ENCODE measurements at regions not wholly inside any gene's neighbourhood (a gene's known extent, or its start where the extent isn't known, plus 50 kb on each side); places are given as distances from the start of the nearest gene placed in this dataset.

DNA sequence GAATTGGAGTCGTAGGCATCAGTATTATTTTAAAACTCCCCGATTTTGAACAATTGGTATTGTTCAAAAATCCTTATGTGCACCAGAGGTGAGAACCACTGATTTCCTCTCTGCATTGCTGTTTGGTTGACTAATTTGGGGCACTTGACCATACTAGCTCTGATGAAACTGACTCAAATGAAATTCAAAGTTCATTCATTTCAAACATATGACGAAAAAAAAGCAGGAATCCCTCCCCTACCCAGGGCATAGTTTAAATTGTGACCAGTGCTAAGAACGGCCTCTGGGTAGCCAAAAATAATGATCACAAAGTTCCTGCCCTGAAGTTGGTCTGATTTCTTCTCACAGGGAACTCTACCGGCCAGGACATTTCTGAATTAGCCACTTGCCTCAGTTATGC is 75.7 kb upstream of the EGFL6 start:
- DNase-seq: no peak
- Histone ChIP-seq H3K27ac (no peak overlapping the region), H3K9me3 (no peaks in the 10 kb centered on the region), H3K36me3 (no peaks in the 10 kb centered on the region), H3K27me3 (no peaks in the 10 kb centered on the region), H3K4me3 (no peak overlapping the region), H3K4me1 (peaks cover 0 to 12% (median 0%) of the 10 kb centered on the region in 4 donors)
- TF ChIP-seq, protein P1, sequence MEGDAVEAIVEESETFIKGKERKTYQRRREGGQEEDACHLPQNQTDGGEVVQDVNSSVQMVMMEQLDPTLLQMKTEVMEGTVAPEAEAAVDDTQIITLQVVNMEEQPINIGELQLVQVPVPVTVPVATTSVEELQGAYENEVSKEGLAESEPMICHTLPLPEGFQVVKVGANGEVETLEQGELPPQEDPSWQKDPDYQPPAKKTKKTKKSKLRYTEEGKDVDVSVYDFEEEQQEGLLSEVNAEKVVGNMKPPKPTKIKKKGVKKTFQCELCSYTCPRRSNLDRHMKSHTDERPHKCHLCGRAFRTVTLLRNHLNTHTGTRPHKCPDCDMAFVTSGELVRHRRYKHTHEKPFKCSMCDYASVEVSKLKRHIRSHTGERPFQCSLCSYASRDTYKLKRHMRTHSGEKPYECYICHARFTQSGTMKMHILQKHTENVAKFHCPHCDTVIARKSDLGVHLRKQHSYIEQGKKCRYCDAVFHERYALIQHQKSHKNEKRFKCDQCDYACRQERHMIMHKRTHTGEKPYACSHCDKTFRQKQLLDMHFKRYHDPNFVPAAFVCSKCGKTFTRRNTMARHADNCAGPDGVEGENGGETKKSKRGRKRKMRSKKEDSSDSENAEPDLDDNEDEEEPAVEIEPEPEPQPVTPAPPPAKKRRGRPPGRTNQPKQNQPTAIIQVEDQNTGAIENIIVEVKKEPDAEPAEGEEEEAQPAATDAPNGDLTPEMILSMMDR (IDR thresholded peaks at IDR 0.05): no peak
- intact Hi-C loops (cut with DNase I; ENCODE audit: low total_unique reads): no loop called here

DNA sequence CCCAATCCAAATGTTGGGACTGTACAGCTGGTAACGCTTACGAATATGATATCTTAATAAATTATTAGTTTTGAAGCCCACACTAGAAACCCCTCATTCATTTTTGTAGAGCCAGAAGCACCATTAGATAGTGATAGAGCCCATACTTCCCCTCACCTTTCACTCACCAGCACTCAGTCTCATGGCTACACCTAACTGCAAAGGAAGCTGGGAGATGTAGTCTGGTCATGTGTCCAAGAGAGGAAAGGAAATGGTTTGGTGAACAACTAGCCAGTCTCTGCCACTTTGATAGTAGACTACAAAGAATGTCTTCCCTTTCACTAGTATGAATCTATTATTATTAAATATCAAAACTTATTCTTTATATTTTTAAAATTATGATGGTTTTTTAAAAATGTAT is 77.1 kb upstream of the EGFL6 start:
- Histone ChIP-seq H3K36me3 (no peaks in the 10 kb centered on the region), H3K9me3 (no peaks in the 10 kb centered on the region), H3K27me3 (no peaks in the 10 kb centered on the region), H3K27ac (no peak overlapping the region), H3K4me1 (peaks cover 0 to 24% (median 0%) of the 10 kb centered on the region in 4 donors), H3K4me3 (no peak overlapping the region)
- TF ChIP-seq, protein P1 (IDR thresholded peaks at IDR 0.05): no peak
- intact Hi-C loops (cut with DNase I; ENCODE audit: low total_unique reads): no loop called here
- no peak for DNase-seq

DNA sequence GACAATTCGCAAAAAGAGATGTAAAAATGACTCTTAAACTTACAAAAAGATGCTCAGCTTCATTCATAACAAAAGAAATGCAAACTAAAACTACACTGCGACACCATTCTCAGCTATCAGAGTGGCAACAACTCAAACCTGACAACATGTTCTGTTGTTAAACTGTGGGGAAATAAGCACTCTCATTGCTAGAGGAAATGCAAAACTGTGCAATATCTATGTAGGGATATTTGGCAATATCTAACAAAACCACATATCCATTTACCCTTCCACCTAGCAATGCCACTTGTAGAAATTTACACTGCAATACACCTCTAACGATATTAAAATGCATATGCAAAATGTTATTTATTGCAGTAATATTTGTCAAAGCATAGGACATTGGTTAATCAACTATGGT is 78.3 kb upstream of the EGFL6 start:
- Histone ChIP-seq H3K4me3 (no peak overlapping the region), H3K9me3 (no peaks in the 10 kb centered on the region), H3K36me3 (no peaks in the 10 kb centered on the region), H3K27ac (no peak overlapping the region), H3K27me3 (no peaks in the 10 kb centered on the region), H3K4me1 (peaks cover 0 to 31% (median 2%) of the 10 kb centered on the region in 4 donors)
- TF ChIP-seq, protein P1 (IDR thresholded peaks at IDR 0.05): no peak
- DNase-seq: no peak
- intact Hi-C loops (cut with DNase I; ENCODE audit: low total_unique reads): no loop called here

DNA sequence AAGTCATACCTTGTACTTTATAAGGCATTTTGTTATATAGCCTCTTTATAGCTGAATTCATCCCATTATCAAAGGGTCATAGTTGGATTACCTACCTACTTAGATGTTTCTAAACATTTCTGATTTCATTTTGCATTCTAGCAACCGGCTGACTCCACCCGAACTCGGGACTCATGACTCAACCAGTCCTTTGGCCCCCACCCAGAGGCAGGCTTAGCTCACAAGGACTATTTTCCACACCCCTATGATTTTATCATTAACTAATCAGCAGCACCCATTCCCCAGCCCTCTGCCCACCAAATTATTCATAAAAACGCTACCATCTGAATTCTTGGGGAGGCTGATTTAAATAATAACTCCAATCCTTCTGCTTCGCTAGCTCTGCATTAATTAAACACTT is 79.9 kb upstream of the EGFL6 start:
- H3K27ac ChIP-seq: no peak overlapping the region
- no peaks in the 10 kb centered on the region for H3K9me3 ChIP-seq
- no peaks in the 10 kb centered on the region for H3K36me3 ChIP-seq

DNA sequence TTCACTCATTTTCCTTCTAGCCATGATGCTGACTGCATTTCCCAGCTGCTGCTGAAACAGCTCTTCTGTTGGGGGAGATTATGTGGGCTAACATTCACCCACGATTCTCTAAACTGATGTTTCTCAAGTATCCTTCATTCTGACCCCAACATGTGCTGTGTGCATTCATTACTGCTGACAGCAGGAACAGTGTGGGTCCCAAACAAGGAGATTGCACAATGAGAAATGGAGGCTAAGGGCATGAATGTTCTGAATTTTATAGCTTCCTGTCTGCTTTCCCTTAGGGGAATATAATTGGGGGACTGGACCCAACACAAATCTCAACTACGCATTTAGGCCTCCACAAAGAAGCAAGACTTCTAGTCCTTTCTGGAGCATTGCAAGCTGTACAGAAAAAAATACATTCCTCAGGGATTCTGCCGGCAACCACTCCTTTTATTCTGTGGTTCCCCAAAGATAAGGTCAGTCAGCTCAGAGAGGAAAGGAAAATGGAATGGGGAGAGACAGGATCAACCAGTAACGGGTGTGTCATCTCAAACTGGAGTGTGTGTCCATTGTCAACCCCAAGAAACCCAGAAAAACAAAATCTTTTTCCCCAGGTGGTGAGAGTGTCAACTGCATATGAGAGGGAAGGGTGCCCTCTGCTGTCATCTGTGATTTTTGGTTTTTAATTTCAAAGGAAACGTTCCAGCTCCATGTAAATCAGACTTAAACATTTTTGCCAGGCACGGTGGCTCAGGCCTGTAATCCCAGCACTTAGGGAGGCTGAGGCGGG is 81.5 kb upstream of the EGFL6 start:
- no peaks in the 10 kb centered on the region for H3K36me3 ChIP-seq
- H3K9me3 ChIP-seq: no peaks in the 10 kb centered on the region
- TF ChIP-seq, protein P1 (IDR thresholded peaks at IDR 0.05): peak; percentile 55 to 78
- H3K27me3 ChIP-seq: no peaks in the 10 kb centered on the region
- intact Hi-C loops (cut with DNase I; ENCODE audit: low total_unique reads): loop anchor here (5.0 kb wide), 1 partner anchor 516 kb away; no protein-coding TSS in a partner anchor
- DNase-seq: peak; percentile 24 to 60
- peaks cover 0 to 42% (median 2%) of the 10 kb centered on the region in 4 donors for H3K4me1 ChIP-seq
- peak overlapping the region; percentile 74 to 79 for H3K27ac ChIP-seq
- H3K4me3 ChIP-seq: no peak overlapping the region

More for the DNA sequence above, 79.9 kb upstream of the EGFL6 start:
- DNase-seq: peak; percentile 83 to 85
- intact Hi-C loops (cut with DNase I; ENCODE audit: low total_unique reads): loop anchor here (5.0 kb wide), 1 partner anchor 517 kb away; no protein-coding TSS in a partner anchor
- H3K4me1 ChIP-seq: peaks cover 0 to 31% (median 2%) of the 10 kb centered on the region in 4 donors
- TF ChIP-seq, protein P1 (IDR thresholded peaks at IDR 0.05): no peak
- H3K4me3 ChIP-seq: no peak overlapping the region
- H3K27me3 ChIP-seq: no peaks in the 10 kb centered on the region
